Activated CD8-positive, alpha-beta memory T cell treated with anti-CD3 and anti-CD28 coated beads, Interleukin-2, amount 50 U/mL, for 4 hours (primary cell): ENCODE measurements at regions not wholly inside any gene's neighbourhood (a gene's known extent, or its start where the extent isn't known, plus 50 kb on each side); places are given as distances from the start of the nearest gene placed in this dataset.

Experiments used
- DNase-seq: peaks from one replicate; pipeline ENCODE4 v3.0.0-alpha.2; 2020

DNA sequence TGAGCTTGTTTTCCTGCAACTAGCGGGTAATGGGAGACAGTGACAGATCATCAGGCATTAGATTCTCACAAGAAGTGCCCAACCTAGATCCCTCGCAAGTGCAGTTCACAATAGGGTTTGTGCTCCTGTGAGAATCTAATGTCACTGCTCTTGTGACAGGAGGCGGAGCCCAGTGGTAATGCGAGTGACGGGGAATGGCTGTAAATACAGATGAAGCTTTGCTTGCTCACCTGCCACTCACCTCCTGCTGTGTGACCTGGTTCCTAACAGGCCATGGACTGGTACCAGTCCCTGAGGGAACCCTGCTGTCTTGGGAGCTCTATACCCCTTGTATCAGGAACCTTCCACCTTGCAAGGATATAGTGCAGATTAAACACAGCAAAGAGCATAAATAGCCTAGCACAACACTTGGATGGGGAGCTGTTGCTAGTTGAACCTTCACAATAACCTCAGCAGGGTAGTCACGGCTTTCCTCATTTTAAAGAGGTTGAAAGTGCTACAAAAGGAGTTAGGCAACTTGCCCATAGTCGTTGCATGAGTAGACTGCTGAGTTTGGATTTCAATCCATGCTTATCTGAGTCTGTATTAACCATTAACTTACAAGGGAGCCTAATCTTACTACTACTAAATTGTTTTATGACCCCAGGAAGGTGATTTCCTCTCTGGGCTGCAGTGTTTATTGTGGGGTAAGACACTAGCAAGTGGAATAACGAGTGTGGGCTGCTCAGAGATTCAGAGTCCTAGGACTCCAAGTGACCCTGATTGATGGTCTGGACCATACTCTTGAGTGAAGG is 156.6 kb upstream of the ZFHX3 start:
- DNase-seq = no peak

DNA sequence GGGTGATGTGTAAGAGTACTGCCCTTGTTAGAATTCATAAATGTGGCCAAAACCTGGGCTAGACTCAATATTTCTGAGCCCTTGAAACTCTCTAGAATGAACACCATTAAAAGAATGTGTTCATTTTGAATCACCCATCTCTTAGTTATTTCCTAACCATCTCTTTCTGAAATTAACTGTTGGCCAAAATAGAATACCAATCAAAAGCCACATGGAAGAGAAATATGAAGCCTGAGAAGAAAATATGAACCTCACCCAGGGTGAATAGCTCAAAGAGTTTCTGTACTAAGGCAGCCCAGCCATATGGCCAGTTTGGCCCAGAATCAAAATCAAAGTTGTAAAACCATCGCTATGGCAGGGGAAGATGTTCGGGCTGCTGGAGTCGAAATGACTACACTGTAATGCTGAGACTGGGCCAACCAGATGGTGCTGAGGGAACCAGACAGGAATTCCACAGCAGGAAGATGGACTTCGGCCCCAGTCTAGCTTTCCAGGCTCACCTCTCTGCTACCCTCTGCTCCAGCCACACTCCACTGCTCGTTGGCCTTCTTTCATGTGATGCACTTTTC is 154.3 kb upstream of the ZFHX3 start:
- no peak for DNase-seq

GRCh38 chr16:73199214-73199613 is 151.3 kb upstream of the ZFHX3 start:
- no peak for DNase-seq

DNA sequence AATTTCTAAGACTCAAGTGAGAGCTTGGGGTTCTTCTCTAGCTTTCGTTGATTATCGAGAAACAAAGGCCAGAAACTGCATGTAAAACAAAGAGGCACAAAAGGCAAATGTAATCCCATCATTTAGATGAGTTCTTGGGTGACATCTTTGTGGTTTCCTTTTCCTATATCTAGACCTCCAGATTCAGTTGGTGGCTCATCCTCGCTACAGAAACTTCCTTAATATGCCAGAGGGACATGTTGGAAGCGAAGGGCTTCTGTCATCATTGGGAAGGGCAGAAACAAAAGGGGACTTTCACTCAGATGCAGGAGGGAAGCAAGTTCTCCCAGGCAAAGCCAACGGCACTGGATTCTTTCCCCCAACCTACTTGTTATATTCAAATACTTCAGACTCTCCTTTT is 150.6 kb upstream of the ZFHX3 start:
- DNase-seq = no peak

DNA sequence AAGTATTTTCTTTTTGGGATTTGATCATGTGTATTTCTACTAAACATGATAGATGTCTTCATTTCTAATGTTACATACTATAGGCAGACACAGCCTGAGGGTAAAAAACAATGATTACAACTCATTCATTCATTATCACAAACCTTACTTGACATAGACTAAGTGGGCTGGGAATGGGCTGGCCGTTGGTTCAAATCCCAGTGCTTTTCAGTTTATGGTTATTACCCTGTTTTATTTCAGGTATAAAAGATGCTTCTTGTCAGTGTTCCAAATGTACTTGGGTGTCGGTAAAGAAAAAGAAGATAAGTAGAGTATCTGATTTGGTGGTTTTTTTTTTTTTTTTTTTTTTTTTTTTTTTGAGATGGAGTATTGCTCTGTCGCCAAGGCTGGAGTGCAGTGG is 149.7 kb upstream of the ZFHX3 start:
- DNase-seq = no peak

DNA sequence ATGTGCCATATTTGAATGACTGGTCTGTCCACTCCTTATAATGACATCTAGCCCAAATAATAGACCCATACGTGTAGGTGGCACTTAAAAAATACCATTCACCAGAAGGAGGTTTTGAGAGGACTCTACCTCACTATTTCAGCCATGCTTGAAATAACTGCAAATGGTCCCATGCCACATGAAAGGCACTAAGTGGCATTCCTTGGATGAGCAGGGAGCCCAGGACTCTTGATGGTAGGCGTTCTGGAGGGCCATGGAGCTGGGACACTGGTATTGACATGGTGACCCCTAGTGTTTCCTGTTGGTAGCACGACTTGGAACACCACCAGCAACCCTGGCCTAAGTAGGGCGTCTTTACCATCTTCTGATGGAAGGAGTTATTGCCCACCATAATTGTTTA is 148.7 kb upstream of the ZFHX3 start:
- DNase-seq = no peak

GRCh38 chr16:73193464-73193863 is 145.5 kb upstream of the ZFHX3 start:
- no peak for DNase-seq

- no peak for DNase-seq
These were observed 144.4 kb upstream of the ZFHX3 start for GRCh38 chr16:73192232-73192894.

DNA sequence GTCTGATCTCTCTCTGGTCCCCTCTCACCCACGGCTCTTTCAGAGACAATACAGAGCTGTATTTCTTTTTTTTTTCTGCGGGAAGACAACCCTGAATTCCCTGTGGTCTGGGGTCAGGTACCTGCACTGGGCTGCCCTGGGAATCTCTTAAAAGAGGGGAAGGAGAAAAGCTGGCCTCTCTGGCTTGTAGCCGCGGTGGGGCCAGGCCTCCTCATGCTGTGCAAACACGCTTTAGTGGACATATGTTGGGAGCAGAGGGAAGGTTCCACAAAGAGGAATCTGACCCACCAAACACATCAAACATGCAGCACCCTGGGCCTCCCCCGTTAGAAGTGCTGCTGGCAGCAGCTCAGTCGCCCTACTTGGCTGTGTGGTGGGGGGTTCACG is 143.7 kb upstream of the ZFHX3 start:
- DNase-seq = no peak

- DNase-seq = no peak
These were observed 143.0 kb upstream of the ZFHX3 start for GRCh38 chr16:73190688-73191659.

DNA sequence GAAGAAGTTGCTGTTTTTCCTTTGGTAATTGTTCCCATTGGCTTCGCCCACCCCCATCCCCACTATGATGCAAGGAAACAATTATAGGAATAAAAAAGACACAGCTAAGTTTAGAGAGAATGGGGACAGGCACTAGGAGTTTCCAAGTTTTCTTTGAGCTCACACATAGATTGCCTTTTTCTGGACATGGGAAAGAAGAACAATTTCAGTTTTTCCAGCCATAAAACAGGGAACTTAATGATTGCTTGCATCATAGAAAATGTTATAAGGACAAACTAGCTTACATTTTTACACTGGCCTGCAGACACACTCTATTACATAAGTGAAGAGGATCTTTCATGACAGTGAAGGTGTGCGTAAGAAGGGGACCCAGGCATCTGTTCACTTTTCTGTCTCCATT is 142.3 kb upstream of the ZFHX3 start:
- DNase-seq = no peak

- no peak for DNase-seq
These were observed 141.2 kb upstream of the ZFHX3 start for GRCh38 chr16:73189136-73189535.

GRCh38 chr16:73186752-73187601 is 139.0 kb upstream of the ZFHX3 start:
- no peak for DNase-seq

GRCh38 chr16:73185737-73186136 is 137.8 kb upstream of the ZFHX3 start:
- no peak for DNase-seq

DNA sequence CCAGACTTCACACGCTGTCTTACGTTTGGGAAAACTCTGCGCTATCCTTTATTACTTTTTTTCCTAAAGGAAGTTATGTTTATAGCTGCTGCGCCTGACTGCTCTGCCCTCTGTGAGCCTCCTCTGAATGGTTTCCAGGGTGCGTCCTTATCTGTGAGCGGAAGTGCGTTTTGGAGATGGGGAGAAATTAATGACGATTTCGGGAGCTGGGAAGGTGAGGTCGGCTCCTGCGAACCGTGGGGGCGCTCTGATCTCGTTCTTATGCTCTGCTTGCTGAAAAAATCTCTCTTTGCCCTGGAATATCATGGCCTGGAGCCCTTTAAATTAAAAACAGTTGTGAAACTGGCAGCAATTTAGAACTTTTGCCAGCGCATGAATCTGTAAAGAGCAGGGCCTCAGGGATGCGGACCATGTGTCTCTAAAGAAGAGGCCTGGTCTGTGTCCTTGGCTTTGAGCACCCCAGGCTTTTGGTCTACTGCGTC is 135.7 kb upstream of the ZFHX3 start:
- DNase-seq = no peak

GRCh38 chr16:73179705-73180331 is 131.9 kb upstream of the ZFHX3 start:
- no peak for DNase-seq

DNA sequence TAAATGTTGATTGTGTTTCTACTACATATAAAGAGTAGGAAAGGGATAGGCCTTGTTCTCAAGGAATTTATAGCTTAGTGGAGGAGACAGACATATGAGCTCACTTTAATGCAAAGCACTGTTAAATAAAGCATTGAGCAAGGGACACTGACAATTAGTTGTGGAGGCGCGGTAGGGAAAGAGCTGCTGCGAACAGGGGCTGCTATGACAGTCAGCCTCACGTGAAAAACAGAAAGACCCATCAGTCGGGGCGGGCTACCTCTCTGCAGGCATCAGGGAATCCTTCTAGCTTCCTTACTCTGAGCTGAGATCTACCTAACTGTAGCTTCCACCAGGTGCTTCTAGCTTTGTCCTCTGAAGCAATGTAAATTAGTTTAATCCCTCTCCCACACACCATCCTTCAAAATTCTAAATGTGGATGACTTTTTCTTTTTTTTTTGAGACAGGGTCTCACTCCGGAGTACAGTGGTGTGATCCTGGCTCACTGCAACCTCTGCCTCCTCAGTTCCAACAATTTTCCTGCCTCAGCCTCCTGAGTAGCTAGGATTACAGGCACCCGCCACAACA is 129.9 kb upstream of the ZFHX3 start:
- DNase-seq = no peak

DNA sequence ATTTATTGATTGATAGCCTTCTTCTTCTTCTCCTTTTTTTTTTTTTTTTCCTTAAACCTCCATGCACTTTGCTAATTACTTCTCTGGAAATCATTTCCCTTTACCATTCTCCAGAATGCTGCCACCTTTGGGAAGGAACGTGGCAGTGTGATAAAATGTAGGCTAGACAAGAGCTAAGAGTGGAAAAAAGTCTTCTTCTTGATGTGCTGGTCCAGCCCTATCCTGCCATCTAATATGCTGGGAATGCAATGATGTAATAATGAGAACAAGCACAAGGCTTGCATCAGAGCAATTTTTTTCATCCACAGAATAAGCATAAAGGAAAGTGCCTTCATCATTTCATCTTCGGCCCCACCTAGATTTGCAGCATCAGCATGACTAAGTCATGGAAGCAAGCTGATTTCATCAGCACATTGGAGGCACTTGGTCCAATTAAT is 128.7 kb upstream of the ZFHX3 start:
- DNase-seq = no peak

GRCh38 chr16:73172973-73173709 is 125.2 kb upstream of the ZFHX3 start:
- DNase-seq = no peak

GRCh38 chr16:73172241-73172972 is 124.5 kb upstream of the ZFHX3 start:
- no peak for DNase-seq
